GM21619 (cell line): ENCODE measurements at regions not wholly inside any gene's neighbourhood (a gene's known extent, or its start where the extent isn't known, plus 50 kb on each side); places are given as distances from the start of the nearest gene placed in this dataset.
"Not testable (repeated sequence)": the region's sequence is repeated elsewhere in the genome, so short reads cannot be mapped to it uniquely, and the experiment has no call there.

ENCODE experiments used
- ATAC-seq: cut with Tn5 transposase; IDR thresholded peaks from one replicate; pipeline ENCODE4 v1.9.1; 2021; ENCODE audit not compliant: unreplicated experiment

GRCh38 chr17:45585794-45586650 lies 95.5 kb upstream of the PLEKHM1 start:
- ATAC-seq, result peak; percentile 25

GRCh38 chr17:45586651-45586934 lies 96.1 kb upstream of the PLEKHM1 start:
- ATAC-seq, result not testable (repeated sequence)

DNA sequence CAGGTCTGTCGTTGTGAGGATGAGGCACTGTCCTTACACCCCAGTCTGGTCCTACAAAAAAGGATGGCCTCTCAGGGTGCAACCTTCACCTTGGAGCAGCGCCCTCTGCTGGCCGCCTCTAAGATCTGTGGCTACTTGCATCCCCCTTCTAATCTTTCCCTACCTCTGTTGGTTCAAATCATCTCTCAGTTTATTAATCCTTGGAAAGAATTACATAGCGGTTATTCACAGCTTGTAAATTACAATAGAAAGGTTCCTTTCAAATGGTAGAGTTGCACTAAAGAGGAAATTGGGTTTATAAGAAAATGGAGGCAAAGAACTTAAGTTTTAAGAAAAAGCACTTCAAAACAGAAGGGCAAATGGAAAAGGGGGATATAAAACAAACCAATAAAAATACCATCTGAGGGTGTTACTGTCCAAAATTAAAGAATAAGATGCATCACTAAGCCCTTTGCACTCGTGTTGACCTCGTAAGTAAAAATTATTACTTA lies 102.0 kb upstream of the PLEKHM1 start:
- not testable (repeated sequence) for ATAC-seq

- ATAC-seq, result not testable (repeated sequence)
Measured at GRCh38 chr17:45596347-45596746, 105.8 kb upstream of the PLEKHM1 start.

DNA sequence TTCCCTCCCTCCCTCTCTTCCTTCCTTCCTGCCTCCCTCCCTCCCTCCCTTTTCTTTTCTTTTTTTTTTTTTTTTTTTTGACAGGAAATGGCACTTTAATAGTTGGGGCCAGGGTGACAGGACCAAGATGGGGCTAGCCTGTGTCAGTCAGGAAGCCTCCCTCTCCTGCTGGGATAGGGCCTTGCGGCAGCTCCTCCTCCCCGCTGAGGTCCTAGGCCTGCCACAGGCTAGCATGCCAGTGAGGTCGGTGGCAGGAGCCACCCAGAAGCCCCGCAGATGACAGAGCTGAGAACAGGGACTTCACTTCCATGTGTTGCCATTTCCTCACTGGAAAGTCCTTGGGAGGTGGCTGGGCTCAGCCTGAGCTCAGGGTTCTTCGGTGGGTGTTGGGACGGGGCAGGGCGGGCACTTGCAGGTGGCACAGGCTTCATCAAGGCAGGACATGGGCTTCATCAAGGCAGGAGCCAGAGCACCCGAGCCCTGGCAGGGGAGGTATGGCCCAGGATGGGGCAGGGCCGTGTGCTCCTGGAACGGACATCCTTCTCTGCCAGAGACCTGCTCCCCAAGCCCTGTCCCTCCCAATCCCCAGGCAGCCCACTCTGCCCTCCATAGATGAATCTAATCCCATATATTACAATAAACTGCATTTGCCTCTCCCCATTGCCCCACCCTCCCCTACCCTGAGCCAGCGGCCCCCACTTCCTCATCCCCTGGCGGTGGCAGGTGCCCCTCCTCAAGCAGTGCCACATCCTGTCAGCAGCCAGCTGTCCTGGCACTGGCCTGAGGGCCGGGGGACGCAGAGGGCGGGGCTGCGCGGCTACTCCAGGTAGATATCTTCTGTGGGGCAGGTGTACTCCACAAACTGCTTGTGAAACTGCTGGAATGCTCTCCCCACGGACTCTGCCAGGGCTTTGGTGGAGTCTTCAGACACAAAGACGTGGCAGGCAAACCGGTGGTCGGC lies 109.8 kb upstream of the PLEKHM1 start:
- not testable (repeated sequence) for ATAC-seq

DNA sequence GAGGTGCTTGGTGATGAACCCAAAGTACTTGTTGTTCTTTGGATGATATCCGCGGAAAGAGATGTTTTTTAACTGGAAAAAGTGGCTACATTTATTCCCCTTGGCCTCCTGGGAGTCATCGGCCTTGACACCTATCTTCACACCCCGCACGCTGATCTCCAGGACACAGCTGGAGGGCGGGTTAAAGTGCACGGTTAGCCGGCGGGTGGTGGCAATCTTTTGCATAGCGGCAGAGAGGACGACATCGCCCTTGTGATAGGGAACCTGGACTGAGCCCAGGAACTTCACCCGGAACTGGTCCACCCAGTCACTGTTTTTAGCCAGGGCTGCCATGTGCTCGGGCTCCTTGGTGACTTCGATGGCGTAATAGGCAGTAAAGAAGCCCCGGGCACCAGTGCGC lies 110.5 kb upstream of the PLEKHM1 start:
- not testable (repeated sequence) for ATAC-seq

GRCh38 chr17:45601605-45602539 lies 111.4 kb upstream of the PLEKHM1 start:
- not testable (repeated sequence) for ATAC-seq

- not testable (repeated sequence) for ATAC-seq
Measured at GRCh38 chr17:45605751-45606150, 115.2 kb upstream of the PLEKHM1 start.

- ATAC-seq, result peak; percentile 97
Measured at GRCh38 chr17:45619984-45620405, 129.5 kb upstream of the PLEKHM1 start.

DNA sequence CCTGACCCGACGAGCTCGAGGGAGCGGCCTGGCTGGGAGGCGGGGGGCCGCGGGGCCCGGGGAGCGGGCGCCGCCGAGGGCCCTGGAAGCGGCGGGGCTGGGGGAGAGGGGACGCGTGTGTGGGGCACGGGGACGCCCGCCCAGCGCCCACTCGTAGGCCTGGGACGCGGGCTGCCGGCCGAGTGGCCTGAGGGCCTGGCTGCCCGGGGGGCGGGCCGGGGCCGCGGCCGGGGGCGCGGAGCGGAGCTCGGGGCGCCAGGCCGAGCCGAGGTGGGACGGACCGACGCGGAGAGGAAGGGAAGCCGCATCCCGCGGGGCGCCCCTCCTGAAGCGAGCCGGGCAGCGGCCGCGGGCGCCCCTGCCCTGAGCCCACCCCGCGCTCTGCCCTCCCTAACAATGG lies 129.9 kb upstream of the PLEKHM1 start:
- peak; percentile 33 for ATAC-seq

DNA sequence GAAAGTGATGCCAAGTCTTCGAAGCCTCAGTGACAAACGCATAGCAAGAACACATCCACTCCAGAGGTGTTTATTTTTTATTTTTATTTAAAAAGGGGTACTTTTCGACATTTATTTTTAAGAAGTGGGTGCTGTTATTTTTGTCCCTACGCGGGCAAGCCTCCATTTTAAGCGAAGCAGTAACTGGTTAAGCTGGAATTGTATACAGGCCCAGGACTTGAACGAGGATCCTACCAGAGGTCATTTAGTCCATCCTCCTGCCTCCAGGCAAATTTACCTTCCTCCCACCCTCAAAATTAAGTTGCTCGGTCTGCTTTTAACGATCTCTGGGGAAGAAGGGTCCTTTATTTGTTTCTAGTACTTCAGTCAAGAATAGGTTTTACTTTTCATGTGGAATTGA lies 130.6 kb upstream of the PLEKHM1 start:
- not testable (repeated sequence) for ATAC-seq

- ATAC-seq, result not testable (repeated sequence)
Measured at GRCh38 chr17:45622295-45622694, 131.8 kb upstream of the PLEKHM1 start.

- ATAC-seq, result no peak
Measured at GRCh38 chr17:45628019-45628418, 137.5 kb upstream of the PLEKHM1 start.

GRCh38 chr17:45631941-45632340 lies 141.4 kb upstream of the PLEKHM1 start:
- no peak for ATAC-seq

DNA sequence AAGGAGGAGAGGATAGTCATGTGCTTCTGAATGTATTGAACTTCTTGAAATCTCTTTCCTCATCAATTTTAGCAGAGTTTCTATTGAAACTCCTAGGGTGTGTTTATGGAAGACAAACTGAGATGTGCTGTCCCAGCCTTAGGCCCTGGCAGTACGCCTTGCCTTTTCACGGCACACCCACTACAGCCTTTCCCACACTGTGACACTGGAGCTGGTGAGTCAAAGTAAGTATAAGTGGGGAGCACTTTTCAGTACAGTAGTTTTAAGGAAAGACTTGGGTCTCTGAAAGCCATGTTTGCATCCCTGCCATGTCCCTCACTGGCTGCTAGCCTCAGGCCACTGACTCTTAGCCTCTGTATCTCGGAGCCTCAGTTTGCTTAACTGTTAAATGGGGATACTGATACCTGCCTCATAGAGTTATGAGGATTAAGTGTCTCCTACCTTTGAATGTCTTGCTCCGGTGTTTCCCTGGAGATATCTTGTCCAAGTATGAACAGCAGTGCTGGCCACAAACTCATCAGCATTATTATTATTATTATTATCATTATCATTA lies 144.7 kb upstream of the CRHR1 start:
- no peak for ATAC-seq

- ATAC-seq, result no peak
Measured at GRCh38 chr17:45640141-45640850, 143.8 kb upstream of the CRHR1 start.

DNA sequence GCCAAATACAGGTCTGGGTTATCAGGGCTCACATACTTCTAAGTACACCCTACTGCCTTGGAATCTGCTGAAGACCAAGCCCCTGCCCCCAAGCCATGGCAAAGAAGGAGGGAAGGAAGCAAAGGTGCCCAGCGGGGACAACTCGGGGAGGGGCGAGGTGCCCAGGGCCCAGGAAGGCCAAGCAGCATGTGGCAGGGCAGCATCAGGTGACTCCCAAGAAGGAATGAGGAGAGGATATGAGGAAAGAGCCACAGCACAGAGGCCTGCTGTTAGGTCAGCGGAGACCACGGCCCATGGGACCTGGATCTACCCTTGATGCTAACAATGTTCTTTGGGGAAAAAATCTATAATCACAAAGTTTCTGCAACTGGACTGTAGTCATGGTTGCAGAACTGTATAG lies 142.6 kb upstream of the CRHR1 start:
- no peak for ATAC-seq

GRCh38 chr17:45643591-45643990 lies 140.5 kb upstream of the CRHR1 start:
- ATAC-seq, result no peak

- ATAC-seq, result not testable (repeated sequence)
Measured at GRCh38 chr17:45644637-45645036, 139.5 kb upstream of the CRHR1 start.

DNA sequence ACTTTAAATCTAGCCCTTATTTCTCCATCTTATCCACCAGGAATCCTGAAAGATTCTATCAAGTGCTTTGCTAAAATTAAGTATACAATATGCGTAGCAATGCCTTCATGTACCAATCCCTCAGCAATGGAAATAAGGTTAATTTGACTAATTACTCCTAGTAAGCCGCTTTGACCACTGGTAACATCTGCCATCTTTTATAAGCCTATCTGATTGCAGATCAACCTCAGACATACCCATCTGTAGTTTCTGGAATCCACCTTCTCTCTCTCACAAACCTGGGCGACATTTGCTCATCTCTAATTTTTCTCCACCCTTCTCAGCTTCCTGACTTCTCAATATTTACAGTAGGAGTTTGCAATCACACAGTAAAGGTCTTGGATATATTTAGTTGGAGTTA lies 138.8 kb upstream of the CRHR1 start:
- ATAC-seq, result no peak
